ENCODE measurements at regions not wholly inside any gene's neighbourhood (a gene's known extent, or its start where the extent isn't known, plus 50 kb on each side); places are given as distances from the start of the nearest gene placed in this dataset.

DNA sequence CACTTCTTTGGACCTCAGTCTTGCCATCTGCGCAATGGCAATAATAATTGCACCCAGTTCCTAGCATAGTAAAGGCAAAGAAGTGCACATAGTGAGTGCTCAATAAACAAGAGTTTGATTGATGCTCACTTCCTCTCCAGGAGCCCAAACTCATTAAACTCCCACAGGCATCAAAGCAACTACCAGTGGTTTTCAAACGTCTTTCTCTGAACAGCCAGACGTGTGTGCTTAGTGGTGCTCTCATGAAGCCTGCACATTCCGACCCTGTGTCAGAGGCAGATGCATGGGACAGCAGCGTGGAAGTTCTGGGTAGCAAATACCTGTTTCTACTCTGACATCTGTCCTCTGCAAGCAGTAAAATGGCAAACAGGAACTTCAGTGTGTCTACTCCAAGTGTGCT is 146.3 kb upstream of the MAFB start:
- ATAC-seq (no peak), DNase-seq (ENCODE audit: extremely low read depth in 1 of 4, low spot score in 3 of 4) (no peak), FAIRE-seq (no peak)
- ChIA-PET POLR2A (no interaction called here), CTCF (ENCODE audit: low intra/inter-chr PET ratio) (no interaction called here)
- no peaks in the 10 kb centered on the region for H4K20me1 ChIP-seq (replicated peaks; ENCODE audit: control insufficient read depth, insufficient read depth, low read length)
- no peaks in the 10 kb centered on the region for H3K36me3 ChIP-seq (ENCODE audit: control insufficient read depth, insufficient read depth, low read length)
- no peak overlapping the region for H3K4me3 ChIP-seq
- TF ChIP-seq BHLHE40 (IDR thresholded peaks at IDR 0.05; ENCODE audit: low read length) (no peak), RNF2 (IDR thresholded peaks at IDR 0.05) (no peak), ZNF23 (CRISPR knock-in tag; IDR thresholded peaks at IDR 0.05) (no peak), JUN (IDR thresholded peaks at IDR 0.05; ENCODE audit: borderline replicate concordance, low read depth, low read length) (no peak), JUN (CRISPR knock-in tag; IDR thresholded peaks at IDR 0.05; ENCODE audit: borderline replicate concordance) (no peak), DMBX1 (CRISPR knock-in tag; IDR thresholded peaks at IDR 0.05; ENCODE audit: borderline replicate concordance) (no peak), MTF1 (CRISPR knock-in tag; IDR thresholded peaks at IDR 0.05; ENCODE audit: borderline replicate concordance) (no peak)
- no peak overlapping the region for H3K9ac ChIP-seq (ENCODE audit: insufficient read depth in 1 of 2, low read depth in 2 of 2, low read length in 2 of 2)
- WGBS (ENCODE audit: insufficient coverage, low coverage, missing lambda C conversion rate), result 1% methylated on average over 5 of the region's 5 CpGs
- H3K4me1 ChIP-seq (replicated peaks in 1 of 2; ENCODE audit: control insufficient read depth in 2 of 2, insufficient read depth in 2 of 2, low read length in 2 of 2), result no peaks in the 10 kb centered on the region
- intact Hi-C loops (cut with micrococcal nuclease) (no loop called here), in situ Hi-C loops (cut with MboI) (no loop called here)
- no peaks in the 10 kb centered on the region for H3K27me3 ChIP-seq (ENCODE audit: control insufficient read depth in 2 of 2, insufficient read depth in 2 of 2, low read length in 2 of 2)
- no TSS peak for BruUV-seq (replicated peaks)
- H3K9me1 ChIP-seq (ENCODE audit: control insufficient read depth, insufficient read depth, low read length), result no peaks in the 10 kb centered on the region
- H3K9me3 ChIP-seq (replicated peaks; ENCODE audit: control insufficient read depth, insufficient read depth, low read depth, low read length), result no peaks in the 10 kb centered on the region
- no peak overlapping the region for H2AFZ ChIP-seq (ENCODE audit: low read depth, low read length)
- H3K27ac ChIP-seq (ENCODE audit: extremely low read depth, low read depth, low read length), result no peak overlapping the region
- H3K79me2 ChIP-seq (ENCODE audit: control insufficient read depth, insufficient read depth, low read length), result no peaks in the 10 kb centered on the region
- H3K4me2 ChIP-seq (ENCODE audit: insufficient read depth, low read length), result no peak overlapping the region

DNA sequence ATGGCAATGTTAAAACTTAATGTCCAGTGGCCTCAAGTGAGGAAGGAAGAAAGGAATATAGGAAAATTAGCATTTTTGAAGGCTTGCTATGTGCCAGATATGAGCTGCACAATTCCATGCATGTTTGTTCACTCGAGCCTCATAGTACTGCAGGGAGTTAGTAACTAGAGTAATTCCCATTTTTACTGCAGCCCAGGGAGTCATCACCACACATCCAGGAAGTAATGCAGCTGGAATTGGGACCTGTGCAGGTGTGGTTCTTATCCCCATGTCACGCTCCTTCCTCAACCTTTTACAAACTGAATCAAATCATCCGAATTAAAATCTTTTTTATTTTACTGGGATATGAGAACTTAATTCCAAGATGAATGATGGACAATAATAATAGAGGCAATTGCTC is 149.5 kb upstream of the MAFB start:
- H4K20me1 ChIP-seq (replicated peaks; ENCODE audit: control insufficient read depth, insufficient read depth, low read length), result no peaks in the 10 kb centered on the region
- no peaks in the 10 kb centered on the region for H3K9me1 ChIP-seq (ENCODE audit: control insufficient read depth, insufficient read depth, low read length)
- no peak for FAIRE-seq
- no peaks in the 10 kb centered on the region for H3K27me3 ChIP-seq (ENCODE audit: control insufficient read depth in 2 of 2, insufficient read depth in 2 of 2, low read length in 2 of 2)
- no peak overlapping the region for H3K4me2 ChIP-seq (ENCODE audit: insufficient read depth, low read length)
- no peaks in the 10 kb centered on the region for H3K79me2 ChIP-seq (ENCODE audit: control insufficient read depth, insufficient read depth, low read length)
- H3K9ac ChIP-seq (ENCODE audit: insufficient read depth in 1 of 2, low read depth in 2 of 2, low read length in 2 of 2), result no peak overlapping the region
- no peak overlapping the region for H3K27ac ChIP-seq (ENCODE audit: extremely low read depth, low read depth, low read length)
- CTCF ChIA-PET (ENCODE audit: low intra/inter-chr PET ratio), result no interaction called here
- no peaks in the 10 kb centered on the region for H3K4me1 ChIP-seq (replicated peaks in 1 of 2; ENCODE audit: control insufficient read depth in 2 of 2, insufficient read depth in 2 of 2, low read length in 2 of 2)
- no peaks in the 10 kb centered on the region for H3K36me3 ChIP-seq (ENCODE audit: control insufficient read depth, insufficient read depth, low read length)
- intact Hi-C loops (cut with micrococcal nuclease) (no loop called here), in situ Hi-C loops (cut with MboI) (no loop called here)
- 0% methylated on average over 3 of the region's 3 CpGs for WGBS (ENCODE audit: insufficient coverage, low coverage, missing lambda C conversion rate)
- DNase-seq (ENCODE audit: extremely low read depth in 1 of 4, low spot score in 3 of 4), result no peak
- H3K9me3 ChIP-seq (replicated peaks; ENCODE audit: control insufficient read depth, insufficient read depth, low read depth, low read length), result no peaks in the 10 kb centered on the region
- POLR2A ChIA-PET, result interaction anchor here (0.6 to 1.1 kb wide), 2 partner anchors 15 to 428 kb away, joined by 3 read pairs; no protein-coding TSS in a partner anchor
- no peak for ATAC-seq
- H2AFZ ChIP-seq (ENCODE audit: low read depth, low read length), result no peak overlapping the region
- no peak overlapping the region for H3K4me3 ChIP-seq
- BruUV-seq (replicated peaks), result no TSS peak
- TF ChIP-seq ZZZ3 (IDR thresholded peaks at IDR 0.05) (no peak), ZNF699 (CRISPR knock-in tag; IDR thresholded peaks at IDR 0.05; ENCODE audit: insufficient replicate concordance) (no peak), MAFF (IDR thresholded peaks at IDR 0.05; ENCODE audit: low read length) (no peak), HDAC2 (IDR thresholded peaks at IDR 0.05) (no peak)

Measured in K562 (cell line).